Right ventricle myocardium superior (tissue), 1 donor: ENCODE measurements at regions not wholly inside any gene's neighbourhood (a gene's known extent, or its start where the extent isn't known, plus 50 kb on each side); places are given as distances from the start of the nearest gene placed in this dataset.
"Not testable (repeated sequence)": the region's sequence is repeated elsewhere in the genome, so short reads cannot be mapped to it uniquely, and the experiment has no call there.

Experiments used
- ATAC-seq: fragments of 200-7000 bp; cut with Tn5 transposase; one replicate; pipeline ENCODE4 v1.9.1; 2020; ENCODE audit warnings: mild to moderate bottlenecking; ENCODE audit not compliant: poor library complexity
- DNase-seq: peaks from one replicate; pipeline ENCODE4 v3.0.0-alpha.2; 2020
- intact Hi-C: fragments of 100-400 bp; cut with DNase I; formaldehyde crosslinking; loops from one replicate; pipeline ENCODE4 v1.11.2; 2022
- donor health status: DM: no; HTN: yes; CAD: no; lungs with severe emphysema.

DNA sequence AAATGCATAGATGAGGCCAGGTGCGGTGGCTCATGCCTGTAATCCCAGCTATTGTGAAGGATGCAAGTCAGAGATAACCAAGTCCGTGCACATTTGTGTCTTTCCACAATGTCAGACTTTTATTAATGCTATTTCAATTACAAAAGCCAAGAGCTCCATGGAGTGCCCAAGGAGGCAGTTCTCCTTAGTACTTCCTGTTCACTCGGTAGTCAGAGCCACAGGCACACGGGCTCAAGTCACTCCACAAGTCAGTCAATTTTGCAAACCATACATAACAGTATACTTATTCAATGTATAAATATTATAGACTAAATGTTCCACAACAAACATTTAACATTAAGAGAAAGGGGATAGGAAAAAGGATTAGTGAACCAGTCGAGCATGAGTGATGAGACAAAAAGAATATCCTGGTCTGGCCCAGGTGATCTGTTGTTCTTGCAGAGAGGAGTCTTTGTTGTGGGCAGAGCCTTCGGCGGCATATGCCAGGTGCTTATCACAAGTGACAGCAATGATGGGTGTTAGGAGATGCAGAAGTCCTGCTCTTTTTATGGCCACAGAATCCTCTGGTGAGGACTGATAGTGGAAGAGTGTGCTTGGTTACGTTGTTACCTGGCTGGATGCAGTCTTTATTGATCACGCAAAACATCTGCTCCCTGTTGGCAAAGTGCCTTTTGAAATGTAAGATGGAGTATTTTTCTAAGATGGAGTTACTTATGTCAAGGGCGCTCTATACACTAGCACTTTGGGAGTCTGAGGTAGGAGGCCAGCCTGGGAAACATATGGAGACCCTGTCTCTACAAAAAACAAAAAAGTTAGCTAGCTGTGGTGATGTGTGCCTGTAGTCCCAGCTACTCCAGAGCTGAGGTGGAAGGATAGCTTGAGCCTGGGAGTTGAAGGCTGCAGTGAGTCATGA lies 167.0 kb upstream of the FBXL17 start:
- ATAC-seq (no peak), DNase-seq (no peak)
- intact Hi-C loops, result no loop called here

DNA sequence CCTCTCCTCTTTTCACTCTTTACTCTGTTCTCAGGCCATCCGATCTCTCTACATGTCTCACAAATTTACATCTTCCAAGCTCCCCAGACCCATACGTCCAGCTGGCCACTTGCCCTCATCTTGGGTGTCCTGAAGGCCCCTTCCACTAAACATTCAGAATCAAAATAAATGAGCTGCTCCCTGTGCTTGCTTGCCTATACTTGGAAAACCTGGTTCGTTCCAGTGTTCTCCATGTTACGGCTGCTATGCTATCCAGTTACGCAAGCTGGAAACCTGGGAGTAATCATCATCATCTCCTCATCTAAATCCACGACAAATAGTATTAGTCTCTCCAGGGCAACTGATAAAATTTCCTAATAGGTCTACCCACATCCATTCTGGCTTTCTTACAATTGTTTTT lies 165.0 kb upstream of the FBXL17 start:
- ATAC-seq (no peak), DNase-seq (no peak)
- intact Hi-C loops, result no loop called here

DNA sequence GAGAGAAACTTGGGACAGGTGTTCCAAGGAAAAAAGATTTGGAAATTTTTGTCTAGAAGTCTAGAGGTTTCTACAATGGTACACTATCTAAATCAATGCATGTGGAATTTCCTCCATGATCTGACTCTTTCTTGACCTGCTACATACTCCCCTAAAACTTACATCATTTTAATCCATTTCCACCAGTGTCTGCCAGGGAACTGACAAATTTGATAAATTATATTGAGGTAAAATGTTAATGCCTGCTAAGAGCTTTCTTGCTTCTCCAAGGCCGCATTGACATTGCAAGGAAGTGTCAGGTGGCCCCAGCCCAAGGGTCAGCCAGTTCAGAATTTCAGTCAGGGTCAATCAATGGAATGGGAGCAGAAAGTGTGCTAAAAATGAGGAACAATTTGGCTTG lies 163.4 kb upstream of the FBXL17 start:
- intact Hi-C loops, result no loop called here
- DNase-seq (no peak), ATAC-seq (no peak)

DNA sequence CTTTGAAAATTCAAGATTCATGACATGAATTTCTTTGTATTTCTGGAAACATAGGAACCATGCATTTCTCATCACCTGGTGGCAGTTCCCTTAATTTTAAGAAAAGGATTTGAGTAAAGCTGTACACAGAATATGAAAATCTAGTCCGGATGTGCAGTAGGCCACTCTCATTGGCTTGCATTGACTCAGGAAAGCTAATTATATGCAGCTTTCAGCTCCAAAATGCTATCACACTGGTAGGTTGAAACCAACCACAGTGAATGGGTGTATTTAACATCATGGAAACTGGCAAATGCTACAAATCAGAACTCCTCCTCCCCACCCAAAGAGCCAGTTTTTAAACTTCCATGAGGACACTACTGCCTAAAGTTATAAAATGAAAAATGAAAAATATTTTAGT lies 161.6 kb upstream of the FBXL17 start:
- ATAC-seq (no peak), DNase-seq (no peak)
- intact Hi-C loops, result no loop called here

- DNase-seq, result no peak
- intact Hi-C loops, result no loop called here
- ATAC-seq, result no peak
These were observed 159.9 kb upstream of the FBXL17 start for GRCh38 chr5:108541836-108542235.

- intact Hi-C loops, result no loop called here
- ATAC-seq, result no peak
These were observed 154.4 kb upstream of the FBXL17 start for GRCh38 chr5:108536321-108536720.

GRCh38 chr5:108532129-108532445 lies 150.2 kb upstream of the FBXL17 start:
- DNase-seq, ATAC-seq, intact Hi-C loops: not testable (repeated sequence)

More at GRCh38 chr5:108536321-108536720, 154.4 kb upstream of the FBXL17 start:
- no peak for DNase-seq

GRCh38 chr5:108531367-108532128 lies 149.7 kb upstream of the FBXL17 start:
- DNase-seq, result no peak
- intact Hi-C loops, result no loop called here
- ATAC-seq, result no peak

DNA sequence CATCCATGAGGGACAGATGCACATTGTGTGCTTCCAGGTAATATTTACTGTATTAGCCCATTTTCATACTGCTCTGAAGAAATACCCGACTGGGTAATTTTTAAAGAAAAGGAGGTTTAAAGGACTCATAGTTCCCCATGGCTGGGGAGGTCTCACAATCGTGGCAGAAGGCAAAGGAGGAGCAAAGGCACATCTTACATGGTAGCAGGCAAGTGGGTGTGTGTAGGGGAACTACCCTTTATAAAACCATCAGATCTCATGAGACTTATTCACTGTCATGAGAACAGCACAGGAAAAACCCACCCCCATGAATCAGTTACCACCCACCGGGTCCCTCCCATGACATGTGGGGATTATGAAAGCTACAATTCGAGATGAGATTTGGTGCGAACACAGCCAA lies 148.8 kb upstream of the FBXL17 start:
- no peak for ATAC-seq
- no peak for DNase-seq
- intact Hi-C loops, result no loop called here

GRCh38 chr5:108529381-108529780 lies 147.5 kb upstream of the FBXL17 start:
- ATAC-seq (no peak), DNase-seq (no peak)
- intact Hi-C loops, result no loop called here

DNA sequence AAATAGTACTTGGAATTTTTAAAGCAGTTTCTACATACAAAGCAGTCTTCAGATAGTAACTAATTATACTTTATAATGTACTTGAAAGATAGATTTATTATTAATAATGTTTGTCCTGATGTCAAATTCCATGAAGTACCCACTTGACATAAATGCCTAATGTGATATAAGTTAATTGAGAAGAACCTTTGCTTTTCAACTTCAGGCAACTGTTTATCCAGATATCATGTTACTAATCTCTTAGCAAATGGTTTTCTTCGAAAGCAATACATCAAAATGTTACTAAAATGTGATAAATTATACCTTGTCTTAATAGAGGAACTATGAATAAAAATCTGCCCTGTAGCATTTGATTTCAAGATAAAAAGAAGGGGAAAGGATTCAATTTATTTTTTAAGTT lies 146.8 kb upstream of the FBXL17 start:
- intact Hi-C loops, result no loop called here
- ATAC-seq, result no peak
- no peak for DNase-seq

GRCh38 chr5:108524564-108524963 lies 142.7 kb upstream of the FBXL17 start:
- intact Hi-C loops, result no loop called here
- no peak for DNase-seq
- no peak for ATAC-seq

- no peak for DNase-seq
- intact Hi-C loops, result no loop called here
- no peak for ATAC-seq
These were observed 141.5 kb upstream of the FBXL17 start for GRCh38 chr5:108523360-108523759.

GRCh38 chr5:108521841-108522506 lies 140.1 kb upstream of the FBXL17 start:
- no peak for DNase-seq

DNA sequence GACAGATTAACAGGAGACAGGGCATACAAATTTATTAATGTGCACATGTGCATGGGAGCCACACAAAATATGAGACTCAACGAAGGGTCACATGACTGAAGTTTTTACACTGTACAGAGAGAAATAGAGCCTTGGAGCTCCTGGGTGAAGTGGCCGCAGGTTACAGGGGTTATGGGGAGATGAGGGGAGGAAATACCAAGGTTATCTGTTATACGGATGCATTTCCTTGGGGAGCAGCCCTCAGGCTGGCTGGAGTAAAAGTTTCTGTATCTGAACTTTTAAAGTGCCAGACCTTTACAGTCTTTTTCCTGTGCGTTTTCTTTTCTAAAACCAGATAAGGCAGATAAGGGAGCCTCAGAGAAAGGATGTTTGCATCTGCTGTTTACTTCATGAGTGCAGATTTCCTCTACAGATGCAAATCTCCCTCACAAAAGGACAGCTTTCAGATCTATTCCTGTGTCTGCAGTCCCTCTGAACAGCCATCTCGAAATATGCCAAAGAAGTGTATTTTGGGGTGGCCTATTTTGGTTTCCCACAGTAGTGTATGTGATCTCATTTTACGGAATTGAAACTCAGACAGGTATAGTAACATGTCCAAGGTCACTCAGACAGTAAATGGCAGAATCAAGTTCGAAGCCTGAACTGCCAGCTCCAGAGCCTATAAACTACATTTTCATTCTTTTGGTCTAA lies 139.3 kb upstream of the FBXL17 start:
- DNase-seq (no peak), ATAC-seq (no peak)
- intact Hi-C loops, result no loop called here

More at GRCh38 chr5:108521841-108522506, 140.1 kb upstream of the FBXL17 start:
- peak; percentile 82 for ATAC-seq
- intact Hi-C loops, result no loop called here

DNA sequence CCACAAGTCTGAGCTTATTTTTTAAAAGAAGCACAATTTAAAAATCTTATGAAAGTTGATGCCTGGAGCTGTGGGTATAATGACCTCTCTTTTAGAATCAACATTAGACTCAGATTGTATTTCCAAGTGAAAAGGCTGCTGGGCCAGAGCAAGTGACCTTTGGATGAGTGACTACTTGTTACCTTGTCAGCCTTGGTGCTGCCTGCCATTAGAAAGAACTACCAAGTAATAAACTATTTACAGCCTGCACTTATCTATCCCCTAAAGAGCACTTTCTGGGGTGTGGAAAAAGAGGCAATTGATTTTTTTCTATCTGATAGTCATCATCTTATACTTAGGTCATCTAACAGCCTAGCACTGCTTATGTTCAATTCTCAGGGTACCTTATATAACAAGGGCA lies 134.9 kb upstream of the FBXL17 start:
- ATAC-seq, result no peak
- no peak for DNase-seq
- intact Hi-C loops, result no loop called here

GRCh38 chr5:108515517-108516105 lies 133.7 kb upstream of the FBXL17 start:
- DNase-seq, result no peak
- intact Hi-C loops, result no loop called here
- no peak for ATAC-seq

GRCh38 chr5:108508979-108509378 lies 127.1 kb upstream of the FBXL17 start:
- DNase-seq, result no peak
- intact Hi-C loops, result no loop called here
- ATAC-seq, result no peak

DNA sequence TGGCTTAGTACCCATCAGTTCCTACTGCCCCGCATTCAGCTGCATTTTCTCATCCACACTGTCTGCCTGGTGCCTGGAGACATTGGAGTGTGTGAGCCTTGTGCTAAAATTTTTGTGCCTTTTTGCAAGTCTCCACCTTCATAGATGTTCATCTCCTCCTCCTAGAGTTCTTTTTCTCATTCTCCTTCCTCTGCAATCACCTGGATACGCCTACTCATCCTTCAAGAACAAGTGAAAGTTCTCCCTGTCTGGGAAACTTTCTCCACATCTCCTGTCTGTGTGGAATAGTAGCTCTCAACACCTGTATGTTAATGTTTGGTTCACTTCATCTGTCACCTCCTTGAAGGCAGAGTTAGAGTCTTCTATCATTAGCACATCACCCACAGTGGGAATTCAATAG lies 125.7 kb upstream of the FBXL17 start:
- DNase-seq, result no peak
- no peak for ATAC-seq
- intact Hi-C loops, result no loop called here
